Left cardiac atrium (tissue), 4 donors: ENCODE measurements at regions not wholly inside any gene's neighbourhood (a gene's known extent, or its start where the extent isn't known, plus 50 kb on each side); places are given as distances from the start of the nearest gene placed in this dataset.
"Not testable (repeated sequence)": the region's sequence is repeated elsewhere in the genome, so short reads cannot be mapped to it uniquely, and the experiment has no call there.

ENCODE experiments used
- ATAC-seq, 2 donors: fragments of 200-7000 bp; cut with Tn5 transposase; one replicate each; pipeline ENCODE4 v1.9.1; 2020; ENCODE audit warnings: mild to moderate bottlenecking in 2 of 2, moderate library complexity in 2 of 2
- DNase-seq: peaks from one replicate; pipeline ENCODE4 v3.0.0-alpha.2; 2020
- intact Hi-C, 2 donors: fragments of 100-400 bp; cut with DNase I; formaldehyde crosslinking; loops; one replicate each; pipeline versions ENCODE4 v1.14.1 to v1.15.1; 2022 to 2023
- donor health status: DM: no; HTN: yes; CAD: no.
- donor health status: DM: no; HTN: yes; CAD: no; lungs with severe emphysema.
- donor health status: DM: yes; HTN: yes; CAD: no.
- donor health status: Dilated cardiomyopathy.

- DNase-seq (no peak), ATAC-seq (no peak)
- intact Hi-C loops, result no loop called here
Observed at GRCh38 chr18:39205565-39206195, 1640.1 kb upstream of the CELF4 start.

GRCh38 chr18:39200153-39200552 lies 1634.6 kb upstream of the CELF4 start:
- DNase-seq (no peak), ATAC-seq (no peak)
- intact Hi-C loops, result no loop called here

- intact Hi-C loops, result no loop called here
- ATAC-seq (no peak), DNase-seq (no peak)
Observed at GRCh38 chr18:39199231-39199855, 1633.7 kb upstream of the CELF4 start.

- no peak for ATAC-seq
- no peak for DNase-seq
- intact Hi-C loops, result no loop called here
Observed at GRCh38 chr18:39198376-39198775, 1632.8 kb upstream of the CELF4 start.

- DNase-seq (no peak), ATAC-seq (no peak)
- intact Hi-C loops, result no loop called here
Observed at GRCh38 chr18:39191931-39192330, 1626.3 kb upstream of the CELF4 start.

- ATAC-seq (no peak), DNase-seq (no peak)
- intact Hi-C loops, result no loop called here
Observed at GRCh38 chr18:39191058-39191457, 1625.5 kb upstream of the CELF4 start.

- DNase-seq, result no peak
Observed at GRCh38 chr18:39190508-39190907, 1624.9 kb upstream of the CELF4 start.

GRCh38 chr18:39188278-39188677 lies 1622.7 kb upstream of the CELF4 start:
- intact Hi-C loops, result no loop called here
- DNase-seq (no peak), ATAC-seq (no peak)

More at GRCh38 chr18:39190508-39190907, 1624.9 kb upstream of the CELF4 start:
- no peak for ATAC-seq
- intact Hi-C loops, result no loop called here

- DNase-seq (no peak), ATAC-seq (no peak)
- intact Hi-C loops, result no loop called here
Observed at GRCh38 chr18:39186008-39186407, 1620.4 kb upstream of the CELF4 start.

GRCh38 chr18:39184176-39184575 lies 1618.6 kb upstream of the CELF4 start:
- DNase-seq (no peak), ATAC-seq (no peak)
- intact Hi-C loops, result no loop called here

- intact Hi-C loops, result no loop called here
- no peak for ATAC-seq
Observed at GRCh38 chr18:39178166-39178565, 1612.6 kb upstream of the CELF4 start.

GRCh38 chr18:39172695-39173421 lies 1607.3 kb upstream of the CELF4 start:
- ATAC-seq (no peak), DNase-seq (no peak)
- intact Hi-C loops, result no loop called here

More at GRCh38 chr18:39178166-39178565, 1612.6 kb upstream of the CELF4 start:
- no peak for DNase-seq

- DNase-seq (no peak), ATAC-seq (no peak)
- intact Hi-C loops, result no loop called here
Observed at GRCh38 chr18:39168723-39169122, 1603.1 kb upstream of the CELF4 start.

GRCh38 chr18:39167990-39168389 lies 1602.4 kb upstream of the CELF4 start:
- DNase-seq, result no peak
- ATAC-seq, result no peak
- intact Hi-C loops, result no loop called here

- DNase-seq (no peak), ATAC-seq (no peak)
- intact Hi-C loops, result no loop called here
Observed at GRCh38 chr18:39166776-39167175, 1601.2 kb upstream of the CELF4 start.

GRCh38 chr18:39162013-39162827 lies 1596.6 kb upstream of the CELF4 start:
- intact Hi-C loops, result no loop called here
- no peak for ATAC-seq
- no peak for DNase-seq

GRCh38 chr18:39149211-39149806 lies 1583.7 kb upstream of the CELF4 start:
- DNase-seq (no peak), ATAC-seq (no peak)
- intact Hi-C loops, result no loop called here

- no peak for ATAC-seq
- DNase-seq, result no peak
- intact Hi-C loops, result no loop called here
Observed at GRCh38 chr18:39134255-39134654, 1568.7 kb upstream of the CELF4 start.

GRCh38 chr18:39127538-39127937 lies 1561.9 kb upstream of the CELF4 start:
- intact Hi-C loops, ATAC-seq, DNase-seq: not testable (repeated sequence)
